ENCODE measurements at regions not wholly inside any gene's neighbourhood (a gene's known extent, or its start where the extent isn't known, plus 50 kb on each side); places are given as distances from the start of the nearest gene placed in this dataset.

DNA sequence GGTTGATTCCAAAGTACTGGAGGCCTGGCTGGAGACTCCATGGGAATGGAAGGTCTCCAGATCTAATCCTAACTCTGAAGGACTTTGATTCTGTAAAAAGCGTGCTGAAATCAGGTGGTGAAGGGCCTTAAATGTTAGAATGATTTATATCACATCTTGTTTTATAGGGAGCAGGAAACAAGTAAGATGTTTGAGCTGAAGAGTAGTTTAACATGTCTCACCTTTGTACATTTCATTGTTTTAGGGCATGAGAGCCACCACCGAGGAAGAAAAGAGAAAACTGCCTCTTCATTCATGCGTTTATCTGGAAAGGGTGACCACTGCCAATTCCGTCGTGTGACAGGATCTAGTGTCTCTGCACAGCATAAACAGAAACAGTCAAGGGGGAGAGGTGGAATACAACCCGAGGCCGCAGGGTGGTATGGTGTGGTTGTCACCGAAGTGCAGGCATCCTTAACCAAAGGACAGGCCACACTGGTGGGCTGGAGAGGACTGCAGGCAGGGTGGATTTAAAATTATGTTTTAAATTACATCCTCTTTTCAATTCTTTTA is 445.3 kb downstream of the SLC4A3 start:
- no peaks in the 10 kb centered on the region for H3K4me1 ChIP-seq (ENCODE audit: insufficient read depth, low read length, severe bottlenecking)
- no peaks in the 10 kb centered on the region for H3K9me2 ChIP-seq (ENCODE audit: low read depth, low read length)
- no peak overlapping the region for H3K27ac ChIP-seq (ENCODE audit: low read depth, low read length, poor library complexity, severe bottlenecking)
- no peaks in the 10 kb centered on the region for H4K20me1 ChIP-seq (ENCODE audit: insufficient read depth, low read length)
- no peaks in the 10 kb centered on the region for H3F3A ChIP-seq (ENCODE audit: insufficient read depth, low read length)
- H3K4me3 ChIP-seq (ENCODE audit: low read depth, low read length, poor library complexity, severe bottlenecking) = no peak overlapping the region
- no peak for TF ChIP-seq EZH2 (IDR thresholded peaks at IDR 0.05; ENCODE audit: borderline replicate concordance, low read length)
- TF ChIP-seq CTCF (IDR thresholded peaks at IDR 0.05; ENCODE audit: low read length) = no peak
- no peaks in the 10 kb centered on the region for H3K9me3 ChIP-seq (ENCODE audit: low read length)
- H3K27me3 ChIP-seq (ENCODE audit: insufficient read depth, low read length) = no peaks in the 10 kb centered on the region
- no peak overlapping the region for H3K9ac ChIP-seq (ENCODE audit: low read length)
- no peaks in the 10 kb centered on the region for H3K36me3 ChIP-seq (ENCODE audit: insufficient read depth, low read length)
- no peaks in the 10 kb centered on the region for H3K79me2 ChIP-seq (ENCODE audit: insufficient read depth, low read length)
- H2AFZ ChIP-seq (ENCODE audit: low read length) = no peak overlapping the region
- no peak overlapping the region for H3K4me2 ChIP-seq (ENCODE audit: low read length)

DNA sequence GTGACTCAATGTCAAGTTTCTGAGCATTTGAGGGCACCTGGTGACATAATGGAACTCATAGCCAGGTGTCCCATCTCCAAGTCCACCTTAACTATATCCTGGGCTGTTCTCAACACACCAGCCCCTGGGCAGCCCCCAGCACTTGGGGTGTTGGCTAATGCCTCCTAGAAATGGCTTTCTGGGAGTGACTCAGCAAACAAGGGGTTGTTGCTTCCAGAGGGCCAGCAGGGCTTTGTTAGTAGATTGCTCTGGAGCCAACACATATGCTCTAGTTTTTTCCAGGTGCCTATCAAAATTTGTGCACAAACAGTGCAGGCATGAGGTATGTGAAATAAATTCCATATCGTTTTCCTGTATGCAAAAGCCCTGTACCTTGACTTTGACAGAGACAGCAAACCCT is 448.4 kb downstream of the SLC4A3 start:
- no peak overlapping the region for H3K4me3 ChIP-seq (ENCODE audit: low read depth, low read length, poor library complexity, severe bottlenecking)
- no peaks in the 10 kb centered on the region for H3K79me2 ChIP-seq (ENCODE audit: insufficient read depth, low read length)
- no peaks in the 10 kb centered on the region for H3K27me3 ChIP-seq (ENCODE audit: insufficient read depth, low read length)
- no peak for TF ChIP-seq CTCF (IDR thresholded peaks at IDR 0.05; ENCODE audit: low read length)
- no peak for TF ChIP-seq EZH2 (IDR thresholded peaks at IDR 0.05; ENCODE audit: borderline replicate concordance, low read length)
- H3K4me1 ChIP-seq (ENCODE audit: insufficient read depth, low read length, severe bottlenecking) = no peaks in the 10 kb centered on the region
- no peak overlapping the region for H2AFZ ChIP-seq (ENCODE audit: low read length)
- no peak overlapping the region for H3K27ac ChIP-seq (ENCODE audit: low read depth, low read length, poor library complexity, severe bottlenecking)
- no peaks in the 10 kb centered on the region for H3K36me3 ChIP-seq (ENCODE audit: insufficient read depth, low read length)
- no peaks in the 10 kb centered on the region for H4K20me1 ChIP-seq (ENCODE audit: insufficient read depth, low read length)
- no peak overlapping the region for H3K9ac ChIP-seq (ENCODE audit: low read length)
- no peaks in the 10 kb centered on the region for H3K9me3 ChIP-seq (ENCODE audit: low read length)
- no peaks in the 10 kb centered on the region for H3F3A ChIP-seq (ENCODE audit: insufficient read depth, low read length)
- H3K4me2 ChIP-seq (ENCODE audit: low read length) = no peak overlapping the region
- no peaks in the 10 kb centered on the region for H3K9me2 ChIP-seq (ENCODE audit: low read depth, low read length)

DNA sequence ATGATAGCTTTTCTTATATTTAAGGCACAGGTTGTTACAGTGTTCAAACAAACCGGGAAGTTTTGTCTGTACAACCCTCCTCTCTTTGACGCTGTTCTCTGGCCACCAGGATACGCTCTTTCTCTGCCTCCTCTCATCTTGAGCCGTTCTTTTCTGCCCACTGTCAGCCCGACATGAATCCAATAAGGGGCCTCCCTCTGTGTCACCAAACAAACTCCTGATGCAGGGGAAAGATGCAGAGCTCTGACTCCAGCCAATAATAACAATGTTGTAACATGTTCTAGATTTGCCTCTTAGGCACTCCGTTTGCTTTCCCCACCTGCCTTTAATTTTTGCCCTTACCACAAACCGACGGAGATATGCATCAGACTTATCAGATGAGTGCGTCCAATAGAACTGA is 449.3 kb downstream of the SLC4A3 start:
- Histone ChIP-seq H3K9me3 (ENCODE audit: low read length) (no peaks in the 10 kb centered on the region), H3F3A (ENCODE audit: insufficient read depth, low read length) (no peaks in the 10 kb centered on the region), H3K4me2 (ENCODE audit: low read length) (no peak overlapping the region), H3K27me3 (ENCODE audit: insufficient read depth, low read length) (no peaks in the 10 kb centered on the region), H2AFZ (ENCODE audit: low read length) (no peak overlapping the region), H3K36me3 (ENCODE audit: insufficient read depth, low read length) (no peaks in the 10 kb centered on the region), H3K4me1 (ENCODE audit: insufficient read depth, low read length, severe bottlenecking) (no peaks in the 10 kb centered on the region), H3K9ac (ENCODE audit: low read length) (no peak overlapping the region), H3K79me2 (ENCODE audit: insufficient read depth, low read length) (no peaks in the 10 kb centered on the region), H3K27ac (ENCODE audit: low read depth, low read length, poor library complexity, severe bottlenecking) (no peak overlapping the region), H3K4me3 (ENCODE audit: low read depth, low read length, poor library complexity, severe bottlenecking) (no peak overlapping the region), H4K20me1 (ENCODE audit: insufficient read depth, low read length) (no peaks in the 10 kb centered on the region), H3K9me2 (ENCODE audit: low read depth, low read length) (no peaks in the 10 kb centered on the region)
- TF ChIP-seq EZH2 (IDR thresholded peaks at IDR 0.05; ENCODE audit: borderline replicate concordance, low read length) (no peak), CTCF (IDR thresholded peaks at IDR 0.05; ENCODE audit: low read length) (no peak)

All from OCI-LY1 (cell line).